T47D (cell line): ENCODE measurements at regions not wholly inside any gene's neighbourhood (a gene's known extent, or its start where the extent isn't known, plus 50 kb on each side); places are given as distances from the start of the nearest gene placed in this dataset.

Source experiments
- DNase-seq, 2 experiments: peaks; one replicate each; pipeline versions ENCODE4 v3.0.0 to v3.0.0-alpha.2; 2011 to 2012; ENCODE audit warnings: low read depth in 1 of 2, low spot score in 1 of 2
- JUND ChIP-seq: IDR thresholded peaks from 2 replicates; pipeline ENCODE4 v1.6.1; 2012; ENCODE audit warnings: low read depth
- in situ Hi-C: cut with HindIII; loops from 2 replicates; pipeline ENCODE4 v1.10.0; 2016; ENCODE audit warnings: low sequenced_read_pairs, low pct_unique_long_range_greater_than_20kb

DNA sequence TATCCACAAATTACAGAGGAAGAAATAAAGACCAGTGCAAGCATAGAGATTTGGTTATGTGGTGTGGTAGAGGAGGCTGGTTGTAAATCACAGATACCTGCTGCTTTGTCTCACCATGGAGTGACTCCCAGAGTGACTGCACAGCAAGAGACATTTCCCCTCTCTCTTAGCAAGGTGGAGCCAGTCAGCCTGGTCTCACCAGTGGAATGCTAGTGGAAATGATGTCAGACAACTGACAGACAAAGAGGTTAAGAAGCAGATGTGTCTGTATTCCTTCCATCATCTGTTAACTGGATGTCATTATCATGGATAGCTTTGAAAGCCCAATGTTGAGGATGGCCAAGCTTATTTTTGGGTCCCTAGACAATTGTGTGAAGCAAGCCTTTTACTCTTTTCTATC is 509.4 kb upstream of the SEMA6A start:
- in situ Hi-C loops: no loop called here
- no peak for TF ChIP-seq JUND
- peak in 1 of 2 experiments; percentile 64 for DNase-seq

DNA sequence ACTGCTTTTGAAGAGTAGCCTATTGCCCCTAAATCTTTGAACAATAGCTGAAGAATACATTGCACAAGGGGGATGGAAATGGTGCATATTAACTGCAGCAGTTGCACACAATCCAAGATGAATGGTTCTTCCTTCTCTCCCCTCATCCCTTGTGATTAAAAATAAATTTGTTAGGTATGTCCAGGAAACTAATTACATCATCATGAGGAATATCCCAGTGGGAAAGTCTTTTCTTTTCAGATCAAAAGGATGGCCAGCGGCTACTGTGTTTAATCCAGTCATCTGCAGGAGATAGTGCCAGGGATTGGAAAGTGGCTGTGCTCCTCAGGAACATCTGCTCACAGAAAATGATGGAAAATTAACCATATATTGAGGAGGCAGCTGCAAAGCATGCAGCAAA is 508.4 kb upstream of the SEMA6A start:
- no peak for TF ChIP-seq JUND
- in situ Hi-C loops: no loop called here
- no peak for DNase-seq

- in situ Hi-C loops: no loop called here
- DNase-seq: peak in 1 of 2 experiments; percentile 59
- TF ChIP-seq JUND: no peak
Measured at GRCh38 chr5:117077142-117077541, 502.5 kb upstream of the SEMA6A start.

GRCh38 chr5:117072439-117072838 is 497.8 kb upstream of the SEMA6A start:
- TF ChIP-seq JUND: no peak
- in situ Hi-C loops: no loop called here
- no peak for DNase-seq

DNA sequence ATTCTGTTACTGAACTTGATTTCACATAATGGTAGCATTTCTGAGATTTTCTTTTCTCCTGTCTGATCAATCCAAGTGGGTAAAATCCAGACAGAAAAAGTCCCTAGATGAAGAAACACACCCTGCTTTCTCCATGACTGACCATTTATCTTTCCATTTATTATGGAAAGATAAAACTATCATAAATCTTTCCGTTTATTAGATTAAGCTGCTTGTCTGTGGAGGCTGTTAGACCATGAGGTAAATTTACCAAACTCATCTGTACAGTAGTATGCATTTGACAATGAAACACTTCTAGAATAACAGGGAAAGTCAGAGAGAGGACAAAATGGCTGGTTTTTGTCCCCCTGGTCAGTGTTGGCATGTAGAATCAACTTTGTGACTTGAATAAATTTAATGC is 491.2 kb upstream of the SEMA6A start:
- DNase-seq: no peak
- in situ Hi-C loops: no loop called here
- no peak for TF ChIP-seq JUND

DNA sequence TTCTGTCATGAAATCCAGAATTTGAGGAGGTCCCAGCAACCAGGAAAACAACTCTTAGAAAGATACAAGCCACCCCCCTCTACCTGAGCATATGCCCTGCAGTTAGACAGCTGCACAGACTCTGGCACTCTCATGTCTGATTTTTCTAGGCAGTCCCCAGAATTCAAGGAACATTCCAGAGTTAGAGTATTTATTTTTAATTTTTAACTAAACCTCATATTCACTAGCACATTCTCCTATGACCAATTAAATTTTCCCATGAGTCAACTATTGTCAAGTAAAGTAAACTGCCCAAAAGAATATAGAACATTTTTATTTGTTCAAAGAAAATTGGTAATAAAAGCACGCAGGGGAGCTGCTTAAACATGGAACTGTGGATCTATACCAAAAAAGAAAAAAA is 490.5 kb upstream of the SEMA6A start:
- in situ Hi-C loops: no loop called here
- no peak for DNase-seq
- TF ChIP-seq JUND: no peak

- in situ Hi-C loops: no loop called here
- TF ChIP-seq JUND: no peak
- no peak for DNase-seq
Measured at GRCh38 chr5:117060099-117060498, 485.5 kb upstream of the SEMA6A start.

DNA sequence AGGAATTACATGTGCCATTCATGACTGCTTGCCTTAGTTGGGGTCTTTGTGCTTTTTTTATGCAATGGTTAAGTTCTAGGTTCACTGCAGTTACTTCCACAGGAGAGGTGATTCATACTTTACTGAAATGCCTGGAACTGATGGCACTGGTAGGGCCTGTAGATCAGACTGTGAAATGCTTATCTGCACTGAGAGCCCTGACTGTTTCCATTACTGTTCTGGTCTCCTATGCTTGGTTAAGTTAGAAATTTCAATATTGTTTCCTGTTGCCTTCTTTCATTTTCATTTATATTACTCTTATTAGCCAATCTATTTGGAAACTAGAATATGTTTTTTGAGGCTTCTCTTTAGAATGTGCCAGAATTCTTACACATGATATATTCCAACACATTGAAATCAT is 484.1 kb upstream of the SEMA6A start:
- DNase-seq: no peak
- TF ChIP-seq JUND: no peak
- in situ Hi-C loops: no loop called here

GRCh38 chr5:117055517-117055916 is 480.9 kb upstream of the SEMA6A start:
- DNase-seq: no peak
- in situ Hi-C loops: no loop called here
- no peak for TF ChIP-seq JUND

GRCh38 chr5:117054911-117055310 is 480.3 kb upstream of the SEMA6A start:
- no peak for DNase-seq
- no peak for TF ChIP-seq JUND
- in situ Hi-C loops: no loop called here

DNA sequence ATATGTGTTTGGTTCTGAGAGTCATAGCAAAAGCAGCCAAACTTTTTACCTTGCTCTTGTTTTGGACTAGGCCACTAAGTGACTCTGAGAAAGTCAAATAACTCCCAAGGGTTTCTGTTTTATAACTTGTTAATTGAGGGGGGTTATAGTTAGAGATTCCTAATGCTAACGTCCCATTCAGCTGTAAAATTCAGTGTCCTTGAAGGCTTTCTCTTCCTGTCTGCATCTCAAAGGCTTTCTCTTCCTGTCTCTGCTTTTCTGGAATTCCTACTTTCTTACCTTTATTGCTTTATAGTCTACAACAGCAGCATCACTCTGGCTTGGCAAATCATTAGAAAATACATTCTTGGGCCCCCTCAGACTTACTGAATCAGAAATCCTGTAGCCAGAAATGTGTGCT is 479.5 kb upstream of the SEMA6A start:
- no peak for DNase-seq
- TF ChIP-seq JUND: no peak
- in situ Hi-C loops: no loop called here

- in situ Hi-C loops: no loop called here
- no peak for TF ChIP-seq JUND
- DNase-seq: no peak
Measured at GRCh38 chr5:117041926-117042595, 467.4 kb upstream of the SEMA6A start.

DNA sequence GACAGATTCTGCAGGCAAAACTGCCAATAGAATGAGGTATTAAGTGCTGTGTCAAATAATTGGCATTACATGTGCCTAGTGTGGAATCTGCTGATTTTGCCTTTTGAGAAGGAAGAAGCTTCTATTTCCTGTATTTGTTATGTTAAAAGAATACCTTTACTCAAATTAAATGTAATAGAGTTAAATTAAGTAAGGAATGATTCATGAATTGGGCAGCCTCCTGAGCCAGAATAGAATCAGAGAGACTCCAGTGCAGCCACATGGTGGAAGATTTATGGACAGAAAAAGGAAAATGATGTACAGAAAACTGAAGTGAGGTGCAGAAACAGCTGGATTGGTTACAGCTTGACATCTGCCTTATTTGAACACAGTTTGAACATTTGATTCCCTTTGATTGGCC is 464.4 kb upstream of the SEMA6A start:
- in situ Hi-C loops: no loop called here
- no peak for DNase-seq
- TF ChIP-seq JUND: no peak

- TF ChIP-seq JUND: no peak
- DNase-seq: no peak
- in situ Hi-C loops: no loop called here
Measured at GRCh38 chr5:117027384-117027783, 452.8 kb upstream of the SEMA6A start.
